Forelimb muscle (tissue), 1 donor: ENCODE measurements at regions not wholly inside any gene's neighbourhood (a gene's known extent, or its start where the extent isn't known, plus 50 kb on each side); places are given as distances from the start of the nearest gene placed in this dataset.

ENCODE experiments used
- DNase-seq: peaks from one replicate; pipeline ENCODE4 v3.0.0-alpha.2; 2013; ENCODE audit warnings: low read depth

DNA sequence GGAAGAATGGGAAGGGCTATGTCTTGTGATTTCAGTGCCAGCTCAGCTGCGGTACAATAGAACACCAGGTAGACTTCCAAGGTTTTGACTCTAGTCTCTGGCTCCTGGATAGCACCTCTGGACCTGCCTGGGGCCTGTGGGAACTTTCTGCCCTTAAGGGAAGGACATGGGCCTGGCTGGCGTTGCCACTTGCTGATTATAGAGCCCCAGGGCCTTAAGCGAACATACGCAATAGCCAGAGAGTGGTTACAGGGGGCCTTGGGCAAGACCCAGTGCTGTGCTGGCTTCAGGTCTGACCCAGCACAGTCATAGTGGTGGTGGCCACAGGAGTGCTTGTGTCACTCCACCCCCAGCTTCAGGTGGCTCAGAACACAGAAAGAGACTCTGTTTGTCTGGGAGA is 131.1 kb upstream of the COL21A1 start:
- DNase-seq = no peak

DNA sequence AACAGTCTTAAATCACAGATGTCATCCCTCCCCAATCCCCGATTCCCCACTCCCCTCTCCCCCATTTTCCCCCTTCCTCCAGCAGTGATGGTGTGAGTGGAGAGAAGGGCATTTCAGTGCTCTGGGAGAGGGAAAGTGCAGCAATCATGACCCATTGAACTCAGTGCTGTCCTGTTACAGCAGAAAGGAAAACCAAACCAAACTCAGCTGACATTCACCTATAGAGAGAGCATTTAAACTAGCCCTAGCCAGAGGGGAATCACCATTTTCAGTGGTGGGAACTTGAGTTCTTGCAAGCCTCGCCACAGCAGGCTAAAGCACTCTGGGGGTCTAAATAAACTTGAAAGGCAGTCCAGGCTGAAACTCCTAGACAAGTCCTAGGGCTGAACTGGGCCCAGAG is 129.9 kb upstream of the COL21A1 start:
- DNase-seq = no peak

- DNase-seq = no peak
These were observed 128.4 kb upstream of the COL21A1 start for GRCh38 chr6:56375806-56376205.

GRCh38 chr6:56374841-56375369 is 127.5 kb upstream of the COL21A1 start:
- peak; percentile 92 for DNase-seq

- DNase-seq = no peak
These were observed 125.1 kb upstream of the COL21A1 start for GRCh38 chr6:56372406-56372995.

DNA sequence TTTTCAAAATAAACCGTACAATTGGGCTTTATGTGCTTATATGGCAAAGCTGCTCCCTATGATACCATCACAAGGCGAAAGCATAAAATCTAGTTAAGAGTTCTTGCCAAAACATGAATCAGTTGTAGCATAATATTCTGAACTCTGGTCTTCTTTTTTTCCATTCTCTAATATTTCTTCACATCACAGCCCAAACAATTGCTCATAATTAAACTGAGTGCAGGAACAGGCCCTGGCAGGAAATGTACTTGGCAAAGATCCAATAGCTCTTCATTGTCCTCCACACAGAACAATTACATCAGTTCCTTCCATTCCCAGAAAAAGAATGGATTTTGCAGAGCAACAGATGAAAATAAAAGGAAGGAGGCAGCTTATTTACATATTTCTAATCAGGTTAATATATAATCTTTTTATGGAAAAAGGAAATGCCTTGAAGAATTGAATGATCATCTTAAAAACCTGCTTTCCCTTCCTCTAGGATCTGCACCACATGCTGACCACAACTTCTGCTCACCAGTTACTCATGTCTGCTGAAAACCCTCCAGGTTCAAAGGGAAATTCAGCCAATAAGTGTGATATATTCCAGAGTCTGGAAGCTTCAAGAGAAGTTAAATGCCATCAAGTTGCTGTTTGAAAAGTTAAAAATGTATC is 123.3 kb upstream of the COL21A1 start:
- peak; percentile 90 for DNase-seq

GRCh38 chr6:56370127-56370540 is 122.8 kb upstream of the COL21A1 start:
- peak; percentile 62 for DNase-seq

- no peak for DNase-seq
These were observed 121.1 kb upstream of the COL21A1 start for GRCh38 chr6:56368491-56368890.

DNA sequence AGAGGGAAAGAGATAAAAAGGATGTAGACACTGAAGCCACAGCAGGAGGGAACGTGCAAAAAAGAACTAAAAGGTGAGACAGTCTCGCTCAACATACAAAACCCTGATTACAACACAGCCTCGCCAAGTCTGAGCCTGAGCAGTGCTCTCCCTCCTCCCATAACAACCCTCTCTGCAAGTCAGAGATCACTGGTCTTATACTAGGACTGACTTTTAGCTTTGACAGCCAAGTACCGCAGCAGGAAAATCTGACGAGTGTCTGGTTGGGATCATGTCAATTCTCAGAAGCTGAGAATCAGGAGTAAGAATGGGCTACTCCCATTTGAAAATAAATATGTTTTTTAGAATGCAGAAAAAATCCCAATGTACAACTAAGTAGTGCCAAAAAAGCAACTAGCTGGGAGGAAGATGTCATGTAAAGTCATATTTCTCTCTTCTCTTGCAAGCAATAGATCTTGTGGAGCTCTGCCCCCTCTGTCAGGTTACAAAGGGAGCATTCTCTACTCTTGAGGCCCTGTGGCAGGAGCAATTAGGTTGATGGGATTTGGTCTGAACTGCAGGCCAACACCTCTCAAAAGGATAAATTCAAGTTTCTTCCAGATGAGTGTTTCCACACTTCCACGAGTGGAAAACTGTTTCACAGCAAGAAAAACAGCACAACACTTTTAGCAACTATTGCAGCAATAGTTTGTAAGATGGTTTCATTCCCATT is 118.9 kb upstream of the COL21A1 start:
- peak; percentile 76 for DNase-seq

DNA sequence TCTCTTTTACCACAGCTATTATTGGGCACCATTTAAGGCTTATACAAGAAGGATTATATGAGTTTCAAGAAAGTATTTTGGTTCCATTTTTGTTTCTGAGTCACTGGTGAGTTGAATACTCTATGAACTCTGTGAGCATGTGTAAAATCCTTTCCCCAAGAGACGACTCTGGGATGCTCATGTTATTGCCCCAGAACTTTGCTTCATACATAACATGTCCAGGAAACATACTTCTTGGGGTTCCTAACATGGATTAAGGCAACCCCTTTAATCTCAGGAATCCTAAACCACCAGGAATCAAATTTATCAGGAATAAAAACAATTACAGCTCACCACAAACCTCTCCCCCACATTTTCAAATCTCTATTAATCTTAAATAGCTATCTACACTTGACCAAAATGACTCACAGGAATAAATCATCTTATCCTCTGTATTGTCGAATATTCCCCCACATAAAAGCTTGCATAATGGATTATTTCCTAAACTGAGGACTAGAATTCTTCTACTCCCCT is 117.5 kb upstream of the COL21A1 start:
- no peak for DNase-seq

DNA sequence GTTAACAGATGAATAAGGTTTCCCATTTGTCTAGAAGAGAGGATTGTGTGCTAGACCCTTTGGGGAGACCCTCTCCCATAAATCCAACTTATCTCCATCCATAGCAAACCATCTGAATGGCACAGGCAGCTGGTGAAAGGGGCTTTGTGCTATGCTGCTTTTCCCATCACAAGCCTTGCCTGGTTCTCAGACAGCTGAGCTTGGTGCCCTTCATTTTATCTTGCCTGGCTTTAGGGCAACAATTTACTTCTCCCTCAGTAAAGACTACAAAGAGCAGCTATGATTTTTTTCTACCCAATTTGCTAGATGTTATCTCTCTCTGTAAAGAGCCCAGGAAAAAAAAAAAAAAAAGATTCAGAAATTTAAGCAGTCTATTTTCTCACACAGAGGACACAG is 117.0 kb upstream of the COL21A1 start:
- DNase-seq = no peak

- DNase-seq = no peak
These were observed 116.5 kb upstream of the COL21A1 start for GRCh38 chr6:56363796-56364430.

GRCh38 chr6:56361812-56362211 is 114.4 kb upstream of the COL21A1 start:
- no peak for DNase-seq

GRCh38 chr6:56359201-56359899 is 112.0 kb upstream of the COL21A1 start:
- DNase-seq = peak; percentile 55

DNA sequence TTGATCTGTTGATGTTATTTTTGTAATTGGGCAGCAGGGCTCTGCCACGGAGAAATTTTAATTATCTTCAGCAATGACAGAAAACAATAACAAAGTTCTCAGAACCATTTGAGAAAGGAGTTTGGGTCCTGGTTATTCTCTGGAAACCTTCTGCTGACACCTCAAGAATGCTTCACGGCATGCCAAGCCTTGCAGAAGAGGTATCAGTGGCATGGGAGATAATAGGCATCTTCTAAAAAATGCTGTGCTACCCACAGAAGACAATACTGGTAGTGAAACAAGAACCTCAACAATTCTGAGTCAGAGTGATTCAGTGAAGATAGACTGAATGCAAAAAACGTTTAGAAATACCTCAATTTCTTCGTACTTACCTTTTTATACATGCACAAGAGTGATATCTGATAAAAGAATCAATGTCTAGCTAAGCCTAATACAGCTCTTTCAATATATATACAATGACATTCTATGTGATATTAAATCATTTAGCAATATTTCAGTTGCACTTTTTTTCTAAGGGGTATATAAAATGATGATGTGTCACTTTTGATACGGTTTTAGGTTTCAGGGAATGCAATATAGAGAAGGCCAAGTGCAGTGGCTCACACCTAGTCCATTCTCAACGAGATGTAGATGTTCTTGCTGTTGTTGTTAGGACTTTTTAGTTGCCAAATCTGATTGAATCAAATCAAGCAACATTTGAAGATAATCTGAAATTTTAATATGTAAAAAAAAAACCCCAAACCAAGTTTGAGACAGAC is 110.4 kb upstream of the COL21A1 start:
- DNase-seq = no peak

DNA sequence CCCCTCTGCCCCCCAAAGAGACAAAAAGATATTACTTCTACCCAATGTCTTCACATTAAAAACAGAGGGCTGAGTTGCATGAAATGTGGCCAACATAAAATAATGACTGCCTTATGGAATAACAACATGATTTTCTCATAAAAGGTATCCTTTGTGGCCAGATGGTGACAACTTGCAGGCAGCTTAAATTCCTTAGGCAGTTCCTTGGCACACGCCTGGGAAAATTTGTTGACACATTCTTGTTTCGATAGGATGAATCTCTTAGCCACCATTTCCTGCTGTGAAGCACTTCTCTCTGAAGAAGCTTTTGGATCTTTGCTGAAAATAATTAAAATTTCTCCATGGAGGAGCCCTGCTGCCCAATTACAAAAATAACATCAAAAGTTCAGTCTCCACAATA is 109.0 kb upstream of the COL21A1 start:
- DNase-seq = no peak

- no peak for DNase-seq
These were observed 106.5 kb upstream of the COL21A1 start for GRCh38 chr6:56353860-56354259.

GRCh38 chr6:56350628-56351260 is 103.4 kb upstream of the COL21A1 start:
- DNase-seq = no peak

GRCh38 chr6:56349194-56349593 is 101.8 kb upstream of the COL21A1 start:
- DNase-seq = no peak

DNA sequence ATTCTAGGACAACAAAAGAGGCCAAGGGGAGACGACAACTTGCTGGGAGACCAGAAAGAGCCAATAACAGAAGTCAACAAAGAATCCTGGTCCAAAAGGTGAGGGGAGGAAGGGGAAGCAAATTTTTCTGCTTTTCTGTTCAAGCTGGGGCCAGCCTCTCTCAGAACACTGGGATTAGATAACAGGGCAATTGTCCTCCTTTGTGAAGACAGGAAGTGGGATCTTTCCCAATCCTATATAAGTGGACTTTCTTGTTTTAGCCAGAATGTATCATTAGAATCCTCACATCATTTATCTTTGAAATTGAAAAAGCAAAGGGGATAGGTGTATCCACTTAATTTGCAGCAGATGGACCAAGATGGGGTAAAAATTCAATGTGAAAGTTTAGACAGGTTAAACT is 101.2 kb upstream of the COL21A1 start:
- DNase-seq = no peak
